ENCODE measurements at regions not wholly inside any gene's neighbourhood (a gene's known extent, or its start where the extent isn't known, plus 50 kb on each side); places are given as distances from the start of the nearest gene placed in this dataset.

- H3K9me3 ChIP-seq (ENCODE audit: low read length): no peaks in the 10 kb centered on the region
- H4K20me1 ChIP-seq (ENCODE audit: insufficient read depth, low read length): no peaks in the 10 kb centered on the region
- no peaks in the 10 kb centered on the region for H3K4me1 ChIP-seq (ENCODE audit: insufficient read depth, low read length)
- no TSS peak for BruUV-seq (replicated peaks)
- H3K4me3 ChIP-seq (replicated peaks in 1 of 3; ENCODE audit: insufficient read depth in 1 of 3, low read depth in 2 of 3, low read length in 3 of 3): no peak overlapping the region
- H3K27me3 ChIP-seq (ENCODE audit: control insufficient read depth in 1 of 2, insufficient read depth in 2 of 2, low read length in 2 of 2): no peaks in the 10 kb centered on the region
- TF ChIP-seq MAX (IDR thresholded peaks at IDR 0.05): no peak
- TF ChIP-seq ZBTB20 (CRISPR knock-in tag; IDR thresholded peaks at IDR 0.05; ENCODE audit: borderline replicate concordance, low read depth): no peak
- TF ChIP-seq DMAP1 (CRISPR knock-in tag; IDR thresholded peaks at IDR 0.05): no peak
- TF ChIP-seq RBFOX2 (IDR thresholded peaks at IDR 0.05; ENCODE audit: low read depth, low read length): no peak
- TF ChIP-seq TRAFD1 (CRISPR knock-in tag; IDR thresholded peaks at IDR 0.05; ENCODE audit: borderline replicate concordance): no peak
- no peak for TF ChIP-seq ZFP1 (CRISPR knock-in tag; IDR thresholded peaks at IDR 0.05)
- no peak for TF ChIP-seq NCOA5 (CRISPR knock-in tag; IDR thresholded peaks at IDR 0.05)
- no peak for TF ChIP-seq PREB (CRISPR knock-in tag; IDR thresholded peaks at IDR 0.05)
- no peak for TF ChIP-seq ZNF782 (CRISPR knock-in tag; IDR thresholded peaks at IDR 0.05; ENCODE audit: borderline replicate concordance)
- no peak for TF ChIP-seq ZNF34 (CRISPR knock-in tag; IDR thresholded peaks at IDR 0.05; ENCODE audit: borderline replicate concordance)
- no peak for TF ChIP-seq TRIM24 (CRISPR knock-in tag; IDR thresholded peaks at IDR 0.05)
- TF ChIP-seq TBX2 (CRISPR knock-in tag; IDR thresholded peaks at IDR 0.05; ENCODE audit: borderline replicate concordance): no peak
- TF ChIP-seq ZNF251 (CRISPR knock-in tag; IDR thresholded peaks at IDR 0.05): no peak
- TF ChIP-seq ZSCAN31 (CRISPR knock-in tag; IDR thresholded peaks at IDR 0.05; ENCODE audit: low read depth): no peak
- no peak for TF ChIP-seq HNRNPUL1 (IDR thresholded peaks at IDR 0.05; ENCODE audit: low read depth, low read length)
- no peak for TF ChIP-seq ZNF543 (CRISPR knock-in tag; IDR thresholded peaks at IDR 0.05)
- TF ChIP-seq NFE2 (CRISPR knock-in tag; IDR thresholded peaks at IDR 0.05): no peak
- no peak for TF ChIP-seq GFI1 (CRISPR knock-in tag; IDR thresholded peaks at IDR 0.05; ENCODE audit: borderline replicate concordance)
- ChIA-PET CTCF (ENCODE audit: low intra/inter-chr PET ratio, low total read pairs) (no interaction called here), POLR2A (no interaction called here)
- intact Hi-C loops (cut with micrococcal nuclease; ENCODE audit: unreplicated experiment): no loop called here
- no peaks in the 10 kb centered on the region for H3K36me3 ChIP-seq (replicated peaks in 1 of 2; ENCODE audit: control insufficient read depth in 1 of 2, insufficient read depth in 2 of 2, low read length in 2 of 2)
- ATAC-seq: no peak
- no peak for FAIRE-seq
- no peak overlapping the region for H3K27ac ChIP-seq (ENCODE audit: extremely low read length, insufficient read depth, low read length)
- no peak overlapping the region for H2AFZ ChIP-seq (ENCODE audit: low read length)
- 24% methylated on average over 6 of the region's 6 CpGs for whole genome bisulfite sequencing (ENCODE audit: low lambda C conversion rate)
- in situ Hi-C loops (cut with HindIII; ENCODE audit: extremely low pct_ligation_motif_present, low pct_unique_long_range_greater_than_20kb): no loop called here
- H3K79me2 ChIP-seq (ENCODE audit: insufficient read depth, low read length): no peaks in the 10 kb centered on the region
- no peak overlapping the region for H3K9ac ChIP-seq (ENCODE audit: insufficient read depth, low read depth, low read length)
- H3K4me2 ChIP-seq (ENCODE audit: low read depth, low read length): no peak overlapping the region
- no peak for DNase-seq (ENCODE audit: low spot score)
Measured at GRCh38 chr1:191711961-191712360, 446.3 kb upstream of the RGS18 start.

Data from HepG2 (cell line).